HG03175 (cell line): ENCODE measurements at regions not wholly inside any gene's neighbourhood (a gene's known extent, or its start where the extent isn't known, plus 50 kb on each side); places are given as distances from the start of the nearest gene placed in this dataset.
"Not testable (repeated sequence)": the region's sequence is repeated elsewhere in the genome, so short reads cannot be mapped to it uniquely, and the experiment has no call there.

ENCODE experiments used
- ATAC-seq: cut with Tn5 transposase; IDR thresholded peaks from one replicate; pipeline ENCODE4 v1.9.1; 2021; ENCODE audit warnings: mild to moderate bottlenecking, moderate library complexity; ENCODE audit not compliant: unreplicated experiment

DNA sequence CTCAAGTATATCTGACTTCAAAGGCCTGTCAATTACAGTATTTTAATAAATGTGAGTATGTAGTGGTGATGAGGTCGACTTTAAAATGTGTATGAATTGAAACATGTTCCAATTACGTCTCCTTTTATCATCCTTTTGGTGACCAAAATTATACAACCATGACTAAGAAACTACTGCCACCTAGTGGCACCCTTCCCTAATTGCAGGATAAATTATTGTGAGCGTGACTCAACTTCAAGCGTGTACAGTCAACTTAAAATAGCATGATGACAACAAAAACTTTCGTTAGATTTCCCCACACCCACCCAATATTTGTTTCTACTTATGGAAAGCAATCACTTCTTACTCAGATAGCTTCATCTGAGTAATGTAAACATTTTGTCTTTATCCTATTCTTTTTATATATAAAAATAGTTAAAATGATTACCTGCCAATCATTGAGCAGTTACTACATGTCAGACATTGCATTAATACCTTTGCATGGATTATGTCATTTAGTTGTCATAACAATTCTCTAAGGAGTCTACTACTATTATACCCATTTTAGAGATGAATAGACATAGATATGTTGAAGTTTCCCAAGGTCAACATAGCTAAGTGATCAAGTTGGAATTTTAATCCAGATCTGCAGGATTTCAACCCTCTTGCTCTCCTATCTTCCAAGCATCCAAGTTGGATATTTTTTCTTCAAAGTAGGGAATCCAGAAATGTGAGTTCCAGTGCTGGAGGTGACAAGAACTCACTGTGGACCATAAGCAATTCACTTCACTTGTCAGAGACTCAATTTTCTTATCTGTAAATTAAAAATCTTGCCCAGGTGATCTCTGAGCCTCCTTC lies 106.0 kb downstream of the MEX3B start:
- ATAC-seq, result no peak

DNA sequence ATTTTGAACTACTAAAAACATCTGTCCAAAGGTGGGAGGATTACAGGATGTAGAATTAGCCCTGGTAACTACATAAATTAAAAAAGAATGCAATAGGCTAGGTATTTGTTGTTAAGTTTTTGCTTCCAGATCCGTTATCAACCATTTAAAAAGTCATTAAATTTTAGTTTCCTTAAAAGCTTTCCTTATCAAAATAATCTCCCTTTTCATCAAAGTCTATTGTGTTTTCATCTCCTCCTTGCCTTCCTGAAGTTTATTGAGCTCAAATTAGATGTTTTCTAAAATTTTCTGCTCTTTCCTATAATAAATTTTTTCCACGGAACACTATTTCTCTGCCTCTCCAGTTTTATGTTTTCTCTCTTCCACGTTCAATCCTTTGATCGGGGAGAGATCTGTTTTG lies 108.6 kb downstream of the MEX3B start:
- no peak for ATAC-seq

DNA sequence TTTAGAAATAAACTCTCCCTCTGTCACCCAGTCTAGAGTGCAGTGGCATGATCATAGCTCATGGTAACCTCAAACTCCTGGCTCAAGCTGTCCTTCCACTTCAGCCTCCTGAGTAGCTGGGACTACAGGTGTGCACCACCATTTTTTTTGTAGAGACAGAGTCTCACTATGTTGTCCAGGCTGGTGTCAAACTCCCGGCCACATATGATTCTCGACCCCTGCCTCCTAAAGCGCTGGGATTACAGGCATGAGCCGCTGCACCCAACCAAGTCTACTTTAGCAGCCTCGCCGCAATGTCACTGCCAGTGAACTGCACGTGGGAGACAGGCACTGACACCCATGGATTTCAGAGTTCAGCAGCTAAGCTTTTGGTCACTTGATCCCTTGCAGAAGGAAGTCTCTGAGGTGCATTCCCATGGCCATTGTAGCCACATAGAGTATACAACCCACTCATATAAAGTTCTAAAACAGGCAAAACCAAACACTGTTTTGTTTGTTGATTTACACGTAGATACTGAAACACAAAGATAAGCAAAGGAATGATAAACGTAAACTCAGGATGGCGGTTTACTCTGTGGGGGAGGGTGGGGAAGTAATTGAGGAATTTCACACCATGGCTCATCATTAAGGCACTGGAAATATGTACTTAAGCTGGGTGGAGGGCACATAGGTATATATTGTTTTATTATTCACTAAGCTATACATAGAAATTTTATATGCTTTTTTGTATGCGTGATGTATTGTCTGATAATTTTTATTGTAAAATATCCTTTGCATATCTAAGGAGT lies 115.0 kb downstream of the MEX3B start:
- ATAC-seq, result no peak

DNA sequence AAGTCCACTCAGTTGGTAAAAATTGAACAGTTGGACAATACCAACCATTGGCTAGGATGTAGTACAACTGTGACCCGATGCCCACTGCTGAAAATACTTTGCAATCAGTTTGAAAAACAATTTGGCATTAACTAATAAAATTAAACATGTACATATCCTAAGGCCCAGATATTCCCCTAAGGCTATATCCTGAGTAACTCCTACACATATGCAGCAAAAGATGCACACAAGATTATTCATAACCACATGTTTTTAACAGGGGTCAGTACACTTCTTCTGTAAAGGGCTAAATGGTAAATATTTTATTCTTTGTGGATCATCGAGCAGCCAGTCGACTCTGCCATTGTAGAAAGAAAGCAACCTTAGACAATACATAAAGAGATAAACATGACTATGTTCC lies 116.3 kb downstream of the MEX3B start:
- ATAC-seq, result no peak

DNA sequence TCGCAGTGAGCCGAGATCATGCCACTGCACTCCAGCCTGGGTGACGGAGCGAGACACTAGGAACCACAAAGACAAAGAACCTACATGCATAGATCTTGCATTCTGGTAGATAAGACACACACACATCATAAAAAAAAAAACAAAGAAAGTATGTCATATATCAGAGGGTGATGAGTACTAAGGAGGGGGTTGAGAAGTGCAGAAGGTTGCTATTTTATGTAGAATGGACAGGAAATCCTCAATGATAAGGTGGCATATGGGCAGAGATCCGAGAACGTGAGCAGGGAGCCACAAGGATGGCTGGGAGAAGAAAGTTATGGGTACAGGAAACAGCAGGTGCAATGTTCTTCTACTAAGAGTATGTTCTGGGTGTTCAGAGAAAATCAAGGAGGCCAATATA lies 118.8 kb downstream of the MEX3B start:
- ATAC-seq, result no peak

DNA sequence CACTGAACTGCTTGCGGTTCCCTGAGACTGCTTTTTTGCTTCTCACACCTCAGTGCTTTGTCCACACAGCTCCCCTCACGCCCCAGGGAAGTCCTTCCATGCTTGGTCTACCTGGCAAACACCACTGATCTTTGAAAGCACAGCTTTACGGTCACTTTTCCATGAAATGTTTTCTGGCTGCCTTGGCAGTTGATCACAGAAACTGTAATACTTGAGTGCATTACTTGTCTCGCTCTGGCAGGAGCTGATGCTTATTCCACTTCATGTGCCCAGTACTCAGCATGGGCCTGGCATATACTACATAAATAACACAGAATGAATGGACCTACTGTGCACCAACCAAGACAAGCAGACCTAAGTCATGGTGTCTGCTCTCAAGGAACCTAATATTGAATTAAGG lies 121.1 kb downstream of the MEX3B start:
- no peak for ATAC-seq

DNA sequence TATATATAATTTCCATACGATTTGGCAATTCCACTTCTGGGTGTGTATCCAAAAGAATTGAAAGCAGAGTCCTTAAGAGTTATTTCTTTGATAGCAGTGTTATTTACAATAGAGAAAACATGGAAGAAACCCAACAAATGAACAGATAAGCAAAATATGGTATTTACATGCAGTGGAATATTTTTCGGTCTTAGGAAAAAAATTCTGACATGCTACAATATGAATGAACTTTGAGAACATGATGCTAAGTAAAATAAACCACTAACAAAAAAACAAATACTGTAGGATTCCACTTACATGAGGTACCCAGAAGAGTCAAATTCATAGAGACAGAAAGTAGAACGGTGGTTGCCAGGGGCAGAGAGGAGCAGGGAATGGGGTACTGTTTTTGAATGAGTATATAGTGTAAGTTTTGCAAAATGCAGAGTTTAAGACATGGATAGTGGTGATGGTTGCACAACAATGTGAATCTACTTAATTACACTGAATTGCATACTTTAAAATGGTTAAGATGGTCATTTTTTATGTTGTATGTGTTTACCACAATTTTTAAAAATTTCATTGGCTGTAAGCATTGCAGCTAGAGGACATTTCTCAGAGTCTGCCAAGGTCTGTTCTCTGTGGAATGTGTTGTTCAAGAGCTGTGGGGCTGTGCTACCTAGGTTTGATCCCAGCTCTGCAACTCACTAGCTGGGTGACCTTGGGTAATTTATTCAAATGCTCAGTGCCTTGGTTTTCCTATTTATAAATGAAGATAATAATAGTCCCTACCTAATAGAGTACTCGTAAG lies 122.1 kb downstream of the MEX3B start:
- no peak for ATAC-seq

DNA sequence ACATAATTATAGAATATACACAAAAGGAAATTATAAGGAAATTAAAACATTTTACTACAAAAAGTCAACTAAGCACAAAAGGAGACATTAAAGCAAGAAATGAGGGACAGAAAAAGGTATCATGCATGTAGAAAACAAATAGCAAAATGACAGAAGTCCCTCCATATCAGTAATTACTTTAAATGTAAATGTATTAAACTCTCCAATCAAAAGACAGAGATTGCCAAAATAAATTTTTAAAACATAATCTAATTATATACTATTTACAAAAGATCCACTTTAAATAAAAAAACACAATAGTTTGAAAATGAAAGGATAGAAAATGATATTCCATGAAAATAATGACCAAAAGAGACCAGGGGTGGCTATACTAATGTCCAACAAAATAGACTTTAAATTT lies 123.7 kb downstream of the MEX3B start:
- no peak for ATAC-seq

DNA sequence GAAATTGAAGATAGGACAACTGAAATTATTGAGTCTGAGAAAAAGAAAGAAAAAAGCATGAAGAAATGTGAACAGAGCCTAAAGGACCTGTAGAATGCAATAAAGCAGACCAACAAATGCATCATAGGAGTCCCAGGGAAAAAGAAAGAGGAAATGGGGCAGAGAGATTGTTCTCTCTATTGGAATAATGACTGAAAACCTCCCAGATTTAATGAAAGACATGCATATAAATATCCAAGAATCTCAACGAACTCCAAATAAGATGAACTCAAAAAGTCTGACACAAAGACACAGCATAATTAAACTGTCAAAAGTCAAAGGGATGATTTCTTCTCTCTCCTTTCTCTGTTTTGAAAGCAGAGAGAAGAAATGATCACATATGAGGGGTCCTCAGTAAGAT lies 124.7 kb downstream of the MEX3B start:
- no peak for ATAC-seq

DNA sequence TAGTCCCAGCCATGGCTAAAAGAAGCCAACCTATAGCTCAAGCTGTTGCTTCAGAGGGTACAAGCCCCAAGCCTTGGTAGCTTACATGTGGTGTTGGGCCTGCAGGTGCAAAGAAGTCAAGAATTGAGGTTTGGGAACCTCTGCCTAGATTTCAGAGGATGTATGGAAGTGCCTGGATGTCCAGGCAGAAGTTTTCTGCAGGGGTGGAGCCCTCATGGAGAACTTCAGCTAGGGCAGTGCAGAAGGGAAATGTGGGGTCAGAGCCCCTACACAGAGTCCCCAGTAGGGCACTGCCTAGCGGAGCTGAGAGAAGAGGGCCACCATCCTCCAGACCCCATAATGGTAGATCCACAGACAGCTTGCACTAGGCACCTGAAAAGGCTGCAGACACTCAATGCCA lies 127.1 kb downstream of the MEX3B start:
- ATAC-seq, result not testable (repeated sequence)

DNA sequence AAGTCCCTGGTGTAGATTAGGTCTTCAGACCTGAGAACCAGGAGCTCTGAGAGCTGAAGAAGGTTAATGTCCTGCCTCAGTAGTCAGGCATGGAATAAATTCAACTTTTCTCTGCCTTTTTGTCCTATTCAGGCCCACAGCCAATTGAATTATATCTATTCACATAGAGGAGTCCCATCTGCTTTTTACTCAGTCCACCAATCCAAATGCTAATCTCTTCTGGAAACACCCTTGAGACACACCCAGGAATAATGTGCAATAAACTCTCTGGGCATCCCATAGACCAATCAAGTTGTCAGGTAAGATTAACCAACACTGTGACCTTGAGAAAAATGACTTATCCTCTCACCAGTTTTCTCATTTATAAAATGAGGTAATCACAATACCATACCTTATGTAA lies 129.4 kb downstream of the MEX3B start:
- ATAC-seq, result no peak

DNA sequence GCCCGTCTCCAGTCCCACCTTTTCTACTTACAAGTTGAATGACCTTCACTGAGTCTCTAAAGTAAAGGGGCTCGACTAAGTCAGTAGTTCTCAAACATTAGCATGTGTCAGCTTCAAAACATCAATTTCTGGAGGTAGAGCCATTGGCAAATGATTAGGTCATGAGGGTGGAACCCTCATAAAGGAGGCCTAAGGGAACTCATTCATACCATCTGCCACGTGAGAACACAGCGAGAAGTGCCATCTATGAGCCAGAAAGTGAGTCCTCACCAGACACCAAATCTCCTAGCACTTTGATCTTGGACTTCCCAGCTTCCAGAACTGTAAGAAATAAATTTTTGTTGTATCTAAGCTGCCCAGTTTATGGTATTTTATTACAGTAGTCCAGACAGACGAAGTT lies 129.8 kb downstream of the MEX3B start:
- no peak for ATAC-seq

DNA sequence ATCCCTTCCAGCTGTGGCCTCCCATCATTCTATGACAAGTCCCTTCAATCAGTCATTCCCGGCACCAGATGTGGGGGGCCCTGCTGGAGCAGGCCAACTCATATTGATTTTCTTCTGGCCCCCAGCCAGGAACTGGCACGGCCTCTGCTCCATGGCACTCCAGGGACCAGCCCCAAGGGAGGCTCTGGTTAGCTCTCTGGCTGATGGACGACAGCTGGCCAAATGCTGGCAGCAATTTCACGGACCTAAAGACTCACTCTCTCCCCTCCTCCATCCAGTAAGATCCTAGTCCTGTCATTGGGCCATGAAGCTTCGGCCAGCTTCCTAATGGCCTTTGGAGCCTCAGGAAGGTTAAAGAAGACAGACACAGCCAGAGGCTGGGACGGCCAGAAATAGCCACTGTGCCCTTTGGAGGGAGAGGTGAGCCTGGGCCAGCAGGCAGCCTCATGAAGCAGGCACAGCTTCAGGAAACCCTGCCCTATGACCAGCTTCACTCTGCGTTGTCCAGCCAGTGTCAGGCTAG lies 131.0 kb downstream of the MEX3B start:
- ATAC-seq, result no peak

DNA sequence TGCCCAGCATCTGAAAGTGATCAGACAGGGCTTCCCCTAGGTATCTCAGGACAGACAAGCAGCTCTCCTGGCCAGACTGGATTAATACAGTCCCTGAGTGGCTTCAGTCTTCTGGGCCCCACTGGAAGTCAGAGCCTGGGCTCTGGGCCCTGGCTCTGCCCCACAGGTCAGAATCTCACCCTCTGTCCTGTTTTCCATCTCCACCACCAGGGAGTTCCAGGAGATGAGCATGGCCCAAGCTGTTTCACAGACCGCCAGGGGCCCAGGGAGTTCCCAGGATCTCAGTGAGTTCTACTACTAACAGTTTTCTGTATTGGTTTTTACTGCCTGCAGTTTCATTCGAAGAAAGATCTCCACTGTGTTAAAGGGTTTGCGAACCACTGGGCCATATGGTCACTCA lies 131.5 kb downstream of the MEX3B start:
- ATAC-seq, result no peak

DNA sequence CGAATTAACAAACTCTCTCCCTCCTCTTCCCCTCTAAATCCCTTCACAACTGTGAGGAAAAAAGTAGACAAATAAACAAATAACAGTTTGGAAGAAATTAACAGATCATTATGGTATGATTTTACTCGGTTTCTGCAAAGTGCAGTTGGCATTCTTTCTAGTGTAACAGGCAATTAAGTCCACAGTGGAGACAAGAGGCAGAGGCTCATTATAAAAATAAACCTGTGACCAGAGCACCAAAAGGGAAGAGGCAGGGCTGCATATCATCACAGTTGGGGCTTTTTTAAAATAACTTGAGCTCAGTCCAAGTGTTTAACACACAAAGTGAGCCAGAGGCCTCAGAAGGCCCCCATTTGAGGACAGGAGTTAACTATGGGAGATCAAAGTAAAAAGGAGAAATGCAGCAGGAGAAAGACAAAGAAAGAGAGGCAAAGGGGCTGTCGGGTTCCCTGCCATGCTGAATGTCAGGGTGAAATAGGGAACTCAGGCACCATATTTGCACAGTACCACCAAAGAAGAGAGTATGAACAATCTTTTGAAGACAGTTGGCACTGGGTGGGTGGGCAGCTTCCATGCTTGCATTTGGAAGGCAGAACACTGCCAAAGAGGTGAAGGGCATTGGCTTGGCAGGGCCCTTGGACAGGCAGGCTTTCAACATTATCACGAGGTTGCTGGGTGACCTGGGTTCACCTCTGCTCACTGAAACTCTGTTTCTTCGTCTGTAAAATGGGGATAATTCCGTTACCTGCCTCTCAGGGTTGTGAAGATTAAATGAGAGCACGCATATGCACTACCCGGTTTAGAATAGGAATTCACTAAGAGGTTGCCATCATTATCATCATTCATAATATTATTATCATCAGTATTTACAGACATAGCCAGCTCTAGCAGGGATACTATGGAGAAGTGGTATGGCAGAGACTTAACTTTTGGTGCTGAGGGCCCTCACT lies 134.5 kb downstream of the MEX3B start:
- no peak for ATAC-seq

DNA sequence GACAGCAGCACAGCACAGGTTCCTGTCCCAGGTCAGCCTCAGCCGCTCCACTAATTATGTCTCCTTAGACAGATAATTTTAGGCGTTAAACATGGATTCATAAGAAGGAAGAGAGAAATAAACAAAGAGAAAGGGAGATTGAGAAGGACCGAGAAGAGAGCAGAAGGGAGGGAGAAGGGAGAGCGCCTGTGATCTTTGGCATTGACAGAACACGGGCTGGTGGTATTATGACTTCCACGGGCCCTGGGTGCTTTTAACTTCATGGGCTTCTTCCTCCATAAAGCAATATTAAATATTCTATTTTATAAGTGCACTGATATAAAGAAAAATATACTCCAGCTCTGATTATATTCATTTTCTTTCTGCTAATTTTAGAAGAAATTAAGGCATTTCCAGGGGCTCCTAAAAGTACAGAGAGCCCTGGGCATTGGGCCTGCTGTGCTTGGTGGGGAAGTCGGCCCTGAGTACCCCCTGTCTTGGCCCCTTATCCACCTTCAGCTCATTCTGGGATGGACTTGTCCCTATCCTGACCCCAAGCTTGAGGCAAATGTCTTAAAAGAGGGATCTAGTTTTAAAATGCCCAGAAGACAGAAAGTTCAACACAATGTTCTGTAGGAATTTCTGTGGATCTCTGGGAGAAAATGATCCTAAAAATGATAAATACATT lies 135.3 kb downstream of the MEX3B start:
- ATAC-seq, result no peak

DNA sequence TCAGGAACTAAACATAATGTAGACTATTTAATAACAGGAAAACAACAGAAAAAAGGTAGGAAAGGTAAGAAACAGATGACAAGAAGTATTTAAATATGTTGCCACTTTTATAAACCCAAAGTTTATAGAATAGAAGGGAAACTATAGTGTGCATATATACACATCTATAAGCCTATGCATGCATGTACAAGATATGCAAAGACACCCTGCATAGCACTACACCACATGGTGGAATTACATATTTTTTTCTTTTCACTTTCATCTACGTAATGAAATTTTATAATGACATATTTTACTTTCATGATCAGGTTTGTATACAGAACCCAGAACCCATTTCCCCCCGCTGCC lies 136.8 kb downstream of the MEX3B start:
- no peak for ATAC-seq

DNA sequence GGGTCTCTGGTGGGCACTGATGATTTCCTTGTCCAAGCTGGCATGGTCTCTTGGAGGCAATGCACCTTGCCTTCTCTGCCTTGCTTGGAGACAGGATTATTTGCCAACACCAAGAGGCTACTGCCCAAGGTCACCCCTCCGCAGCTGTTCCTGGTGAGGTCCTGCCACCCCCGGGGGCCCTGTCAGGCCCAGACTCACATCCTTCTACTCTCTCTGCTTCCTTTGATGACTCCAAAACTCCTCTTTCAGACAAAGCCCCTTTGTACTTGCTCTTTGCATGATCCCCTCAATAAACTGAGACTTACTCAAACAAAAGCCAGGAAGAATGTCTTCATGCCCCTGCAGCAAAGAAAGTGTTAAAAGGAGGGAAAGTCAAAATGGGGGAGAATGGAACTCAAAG lies 137.7 kb downstream of the MEX3B start:
- no peak for ATAC-seq

DNA sequence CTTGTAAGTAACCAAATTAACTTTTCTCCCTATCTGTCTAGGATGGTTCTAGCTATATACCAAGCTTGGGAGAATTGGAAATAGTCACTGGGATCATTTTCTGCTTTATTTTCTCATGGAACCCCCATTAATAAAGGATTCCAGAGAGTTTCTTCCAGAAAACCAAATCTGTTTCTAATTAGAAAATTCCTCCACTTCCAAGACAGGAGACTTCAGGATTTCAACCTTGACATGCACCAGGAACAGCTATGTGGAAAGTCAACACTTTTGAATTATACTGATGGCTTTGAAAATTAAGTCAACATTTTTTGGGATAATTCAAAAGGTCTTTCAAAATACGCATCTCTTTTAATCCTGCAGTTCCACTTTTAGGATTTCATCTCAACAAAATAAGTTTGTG lies 138.3 kb downstream of the MEX3B start:
- no peak for ATAC-seq

DNA sequence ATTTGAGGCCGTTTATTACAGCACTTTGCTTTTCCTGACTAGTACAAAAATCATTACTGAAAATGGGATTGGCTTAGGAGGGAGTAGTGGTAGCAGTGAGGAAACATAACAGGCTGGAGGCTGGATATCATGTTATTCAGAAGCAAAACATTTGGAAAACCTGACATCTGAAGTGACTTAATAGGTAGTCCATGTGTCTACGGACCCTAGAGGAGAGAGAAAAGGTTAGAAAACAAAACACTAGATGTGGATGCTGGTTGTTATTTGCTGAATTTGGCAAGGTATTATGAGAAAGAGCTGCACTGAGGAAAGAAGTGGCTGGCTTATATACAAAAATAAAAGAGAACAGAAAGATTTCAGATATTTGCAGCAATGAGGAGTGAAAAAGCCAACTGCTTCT lies 139.9 kb downstream of the MEX3B start:
- ATAC-seq, result no peak
